Tibial nerve (tissue), 4 donors: ENCODE measurements at regions not wholly inside any gene's neighbourhood (a gene's known extent, or its start where the extent isn't known, plus 50 kb on each side); places are given as distances from the start of the nearest gene placed in this dataset.

Experiments used
- DNase-seq, 2 donors: peaks; one replicate each; pipeline ENCODE4 v3.0.0-alpha.2; 2019; ENCODE audit warnings: low spot score in 2 of 2
- H3K27ac ChIP-seq, 4 donors: fragments of 200-600 bp; sonication (generic) in 3 of 4; one replicate each; pipeline ENCODE4 v1.5.1; 2017 to 2019; ENCODE audit warnings: mild to moderate bottlenecking in 1 of 4
- H3K27me3 ChIP-seq, 2 donors: fragments of 200-600 bp; sonication (generic) in 1 of 2; one replicate each; pipeline versions ENCODE4 v1.5.1 to v1.6.0; 2017 to 2019
- H3K36me3 ChIP-seq, 3 donors: fragments of 200-600 bp; sonication (generic); one replicate each; pipeline ENCODE4 v1.5.1; 2018 to 2019
- H3K4me1 ChIP-seq, 4 donors: fragments of 200-600 bp; sonication (generic) in 3 of 4; one replicate each; pipeline ENCODE4 v1.5.1; 2017 to 2019
- H3K4me3 ChIP-seq, 4 donors: fragments of 200-600 bp; sonication (generic) in 3 of 4; one replicate each; pipeline ENCODE4 v1.5.1; 2017 to 2019; ENCODE audit warnings: mild to moderate bottlenecking in 1 of 4, moderate library complexity in 1 of 4
- H3K9me3 ChIP-seq, 4 donors: fragments of 200-600 bp; sonication (generic) in 3 of 4; one replicate each; pipeline ENCODE4 v1.5.1; 2017 to 2019
- EP300 ChIP-seq, 2 donors: sonication (generic); formaldehyde crosslinking; IDR thresholded peaks; one replicate each; pipeline ENCODE4 v1.6.1; 2017; ENCODE audit warnings: antibody characterized with exemption in 2 of 2, mild to moderate bottlenecking in 1 of 2
- POLR2A ChIP-seq, 2 donors: fragments of 450-650 bp; IDR thresholded peaks; one replicate each; pipeline ENCODE4 v1.6.1; 2017; ENCODE audit warnings: antibody characterized with exemption in 2 of 2, mild to moderate bottlenecking in 2 of 2, moderate library complexity in 2 of 2
- WGBS, 2 donors: methylation state at CpG; one replicate each; pipeline ENCODE4 v1.1.5; 2018; 5-methylcytosine and 5-hydroxymethylcytosine counted together
- TF ChIP-seq, protein P1 (sequence below), 5 experiments: fragments of 200-600 bp in 3 of 5; fragments of 450-650 bp in 2 of 5; sonication (generic) in 3 of 5; IDR thresholded peaks; one replicate each; pipeline ENCODE4 v1.5.1; 2016 to 2019; ENCODE audit warnings: antibody characterized with exemption in 5 of 5, mild to moderate bottlenecking in 3 of 5, moderate library complexity in 2 of 5

DNA sequence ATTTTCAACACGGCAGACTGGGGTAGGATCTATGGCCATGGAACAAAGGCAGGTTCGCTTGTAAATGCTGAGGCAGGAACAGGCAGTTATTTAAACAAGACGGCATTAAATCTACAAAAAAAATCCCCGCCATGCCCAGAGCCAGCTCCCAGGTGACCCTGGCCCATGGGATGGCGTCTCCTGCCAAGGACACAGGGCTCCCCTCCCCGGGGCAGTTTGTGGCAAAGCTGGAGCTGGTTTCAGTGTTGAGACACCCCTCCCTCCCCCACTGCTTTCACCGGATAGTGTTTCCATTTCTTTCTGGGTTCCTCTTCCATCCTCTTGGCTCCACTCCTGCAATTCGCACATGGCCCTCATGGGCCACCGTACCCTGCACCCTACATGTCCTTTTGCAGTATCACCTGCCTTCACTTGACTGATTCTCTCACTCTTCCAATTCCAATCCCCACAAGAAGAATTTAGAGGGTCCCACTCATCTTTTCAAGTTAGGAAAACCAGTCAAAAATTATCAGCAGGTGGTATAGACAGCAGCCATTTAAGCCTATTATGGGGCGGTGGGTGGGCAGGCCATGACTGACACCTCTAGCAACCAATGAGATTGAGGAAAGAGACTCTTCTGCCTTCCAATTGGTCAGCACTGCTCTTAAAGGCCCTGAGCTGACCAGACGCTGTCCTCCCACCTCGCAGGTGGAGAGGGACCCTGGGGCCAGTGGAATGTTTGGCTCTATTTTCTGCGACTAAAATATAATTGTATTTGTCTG, 52.0 kb downstream of the OLIG1 start:
- no peak overlapping the region for H3K27ac ChIP-seq
- no peaks in the 10 kb centered on the region for H3K27me3 ChIP-seq

DNA sequence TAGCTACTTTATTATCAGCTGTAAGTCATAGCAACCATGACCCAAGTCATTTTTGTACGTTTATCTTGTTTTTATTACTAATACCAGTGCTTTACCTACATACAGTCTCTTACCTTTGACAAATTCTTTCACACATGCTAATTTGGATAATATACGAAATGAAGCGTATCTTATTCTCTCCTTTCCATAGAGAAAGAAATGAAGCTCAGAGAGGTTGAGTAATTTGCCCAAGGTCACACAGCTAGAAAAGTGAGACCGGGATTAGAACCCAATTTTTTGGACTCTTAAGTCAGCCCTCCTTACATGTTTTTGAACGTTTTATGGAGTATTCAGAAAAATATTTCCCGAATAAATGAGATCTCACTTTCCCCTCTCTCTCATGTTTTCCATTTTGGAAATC, 52.6 kb downstream of the OLIG1 start:
- H3K27ac ChIP-seq = no peak overlapping the region
- H3K4me1 ChIP-seq = peaks cover 0 to 25% (median 7%) of the 10 kb centered on the region in 4 donors
- DNase-seq = no peak
- H3K4me3 ChIP-seq = no peak overlapping the region
- TF ChIP-seq, protein P1, sequence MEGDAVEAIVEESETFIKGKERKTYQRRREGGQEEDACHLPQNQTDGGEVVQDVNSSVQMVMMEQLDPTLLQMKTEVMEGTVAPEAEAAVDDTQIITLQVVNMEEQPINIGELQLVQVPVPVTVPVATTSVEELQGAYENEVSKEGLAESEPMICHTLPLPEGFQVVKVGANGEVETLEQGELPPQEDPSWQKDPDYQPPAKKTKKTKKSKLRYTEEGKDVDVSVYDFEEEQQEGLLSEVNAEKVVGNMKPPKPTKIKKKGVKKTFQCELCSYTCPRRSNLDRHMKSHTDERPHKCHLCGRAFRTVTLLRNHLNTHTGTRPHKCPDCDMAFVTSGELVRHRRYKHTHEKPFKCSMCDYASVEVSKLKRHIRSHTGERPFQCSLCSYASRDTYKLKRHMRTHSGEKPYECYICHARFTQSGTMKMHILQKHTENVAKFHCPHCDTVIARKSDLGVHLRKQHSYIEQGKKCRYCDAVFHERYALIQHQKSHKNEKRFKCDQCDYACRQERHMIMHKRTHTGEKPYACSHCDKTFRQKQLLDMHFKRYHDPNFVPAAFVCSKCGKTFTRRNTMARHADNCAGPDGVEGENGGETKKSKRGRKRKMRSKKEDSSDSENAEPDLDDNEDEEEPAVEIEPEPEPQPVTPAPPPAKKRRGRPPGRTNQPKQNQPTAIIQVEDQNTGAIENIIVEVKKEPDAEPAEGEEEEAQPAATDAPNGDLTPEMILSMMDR (IDR thresholded peaks at IDR 0.05) = no peak
- no peak for TF ChIP-seq EP300 (IDR thresholded peaks at IDR 0.05)
- no peak for TF ChIP-seq POLR2A (IDR thresholded peaks at IDR 0.05)
- H3K9me3 ChIP-seq = no peaks in the 10 kb centered on the region
- H3K36me3 ChIP-seq = no peaks in the 10 kb centered on the region
- no peaks in the 10 kb centered on the region for H3K27me3 ChIP-seq
- WGBS, 2 donors = 93 to 95% methylated on average over 6 of the region's 6 CpGs

More for the DNA sequence above, 52.0 kb downstream of the OLIG1 start:
- Histone ChIP-seq H3K36me3 (no peaks in the 10 kb centered on the region), H3K4me3 (no peak overlapping the region), H3K4me1 (peaks cover 0 to 21% (median 8%) of the 10 kb centered on the region in 4 donors), H3K9me3 (no peaks in the 10 kb centered on the region)
- WGBS, 2 donors = 86 to 88% methylated on average over 13 of the region's 13 CpGs
- DNase-seq = no peak
- TF ChIP-seq, protein P1 (IDR thresholded peaks at IDR 0.05) = no peak
- TF ChIP-seq EP300 (IDR thresholded peaks at IDR 0.05) = no peak

DNA sequence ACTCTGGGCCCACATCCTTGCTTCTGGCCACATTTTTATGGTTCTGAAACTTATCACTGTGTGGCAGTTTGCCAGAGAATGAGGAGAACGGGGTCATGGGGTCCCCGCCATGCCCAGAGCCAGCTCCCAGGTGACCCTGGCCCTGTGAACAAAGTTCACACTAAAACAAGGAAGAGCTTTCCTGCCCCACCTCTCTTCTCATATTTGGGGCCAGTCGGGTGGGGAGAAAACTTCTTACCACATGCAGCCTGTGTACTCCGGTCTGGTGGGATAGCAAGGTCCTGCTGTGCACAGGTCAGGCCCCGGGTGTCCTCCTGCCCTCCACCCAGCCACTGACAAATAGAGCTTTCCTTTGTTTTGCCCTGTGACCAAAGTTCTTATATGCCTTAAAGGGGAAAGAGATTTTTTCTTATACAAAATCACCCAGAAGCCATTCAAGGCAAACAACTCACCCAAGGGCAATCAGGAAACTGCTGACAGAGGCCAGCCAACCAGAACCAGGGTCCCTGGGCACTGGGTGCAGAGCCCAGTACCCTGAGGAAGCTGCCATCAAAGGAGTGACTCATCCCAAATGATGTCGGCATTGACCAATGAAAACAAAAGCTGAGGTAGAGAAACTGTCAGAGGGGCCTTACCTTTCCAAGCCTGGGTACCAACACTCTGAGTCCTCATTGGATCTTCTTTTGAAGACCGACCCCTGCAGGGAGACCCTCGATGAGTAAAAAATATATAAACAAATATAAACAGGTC, 53.6 kb downstream of the OLIG1 start:
- no peak overlapping the region for H3K27ac ChIP-seq
- no peaks in the 10 kb centered on the region for H3K36me3 ChIP-seq
- peaks cover 0 to 17% (median 1%) of the 10 kb centered on the region in 4 donors for H3K4me1 ChIP-seq
- no peak for DNase-seq
- no peaks in the 10 kb centered on the region for H3K9me3 ChIP-seq
- H3K27me3 ChIP-seq = no peaks in the 10 kb centered on the region
- H3K4me3 ChIP-seq = no peak overlapping the region
- WGBS, 2 donors = 61 to 69% methylated on average over 7 to 8 of the region's 8 CpGs
- TF ChIP-seq POLR2A (IDR thresholded peaks at IDR 0.05) (no peak), EP300 (IDR thresholded peaks at IDR 0.05) (no peak)
- TF ChIP-seq, protein P1 (IDR thresholded peaks at IDR 0.05) = no peak

DNA sequence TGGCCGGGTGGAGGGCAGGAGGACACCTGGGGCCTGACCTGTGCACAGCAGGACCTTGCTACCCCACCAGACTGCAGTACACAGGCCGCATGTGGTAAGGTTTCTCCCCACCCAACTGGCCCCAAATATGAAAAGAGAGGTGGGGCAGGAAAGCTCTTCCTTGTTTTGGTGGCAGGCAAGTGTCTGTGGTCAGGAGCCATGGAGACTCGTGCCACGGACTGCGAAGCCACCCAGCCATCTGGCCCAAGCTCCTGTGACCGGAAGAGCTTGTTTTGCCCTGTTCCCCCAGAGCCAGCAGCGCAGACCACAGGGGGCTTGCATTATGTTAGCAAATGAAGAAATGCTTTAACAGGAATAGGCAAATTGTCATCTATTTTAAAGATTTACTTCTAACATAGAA, 54.9 kb downstream of the OLIG1 start:
- H3K36me3 ChIP-seq = no peaks in the 10 kb centered on the region
- no peaks in the 10 kb centered on the region for H3K9me3 ChIP-seq
- WGBS, 2 donors = 91 to 92% methylated on average over 7 of the region's 7 CpGs
- H3K27me3 ChIP-seq = no peaks in the 10 kb centered on the region
- peaks cover 0 to 17% (median 1%) of the 10 kb centered on the region in 4 donors for H3K4me1 ChIP-seq
- TF ChIP-seq, protein P1 (IDR thresholded peaks at IDR 0.05) = no peak
- TF ChIP-seq POLR2A (IDR thresholded peaks at IDR 0.05) = no peak
- no peak for TF ChIP-seq EP300 (IDR thresholded peaks at IDR 0.05)
- H3K27ac ChIP-seq = no peak overlapping the region
- no peak overlapping the region for H3K4me3 ChIP-seq
- no peak for DNase-seq
